CD4-positive, alpha-beta T cell treated with Interleukin-17A for 1 hour (primary cell): ENCODE measurements at regions not wholly inside any gene's neighbourhood (a gene's known extent, or its start where the extent isn't known, plus 50 kb on each side); places are given as distances from the start of the nearest gene placed in this dataset.

Experiments
- DNase-seq: peaks from one replicate; pipeline ENCODE4 v3.0.0-alpha.2; 2020

- DNase-seq: no peak
Measured at GRCh38 chr4:175951794-175952193, 113.8 kb upstream of the WDR17 start.

- DNase-seq: no peak
Measured at GRCh38 chr4:175953116-175953515, 112.5 kb upstream of the WDR17 start.

GRCh38 chr4:175953960-175954521 lies 111.6 kb upstream of the WDR17 start:
- no peak for DNase-seq

- no peak for DNase-seq
Measured at GRCh38 chr4:175954685-175955084, 111.0 kb upstream of the WDR17 start.

GRCh38 chr4:175961604-175962003 lies 104.0 kb upstream of the WDR17 start:
- no peak for DNase-seq

GRCh38 chr4:175970072-175970471 lies 95.6 kb upstream of the WDR17 start:
- no peak for DNase-seq

- no peak for DNase-seq
Measured at GRCh38 chr4:175970724-175971123, 94.9 kb upstream of the WDR17 start.

GRCh38 chr4:175971388-175972179 lies 94.1 kb upstream of the WDR17 start:
- no peak for DNase-seq

- no peak for DNase-seq
Measured at GRCh38 chr4:175973027-175973923, 92.4 kb upstream of the WDR17 start.

- no peak for DNase-seq
Measured at GRCh38 chr4:175983636-175984035, 82.0 kb upstream of the WDR17 start.

- no peak for DNase-seq
Measured at GRCh38 chr4:175986668-175987067, 79.0 kb upstream of the WDR17 start.

- no peak for DNase-seq
Measured at GRCh38 chr4:175988511-175988910, 77.1 kb upstream of the WDR17 start.

GRCh38 chr4:175996206-175996605 lies 69.4 kb upstream of the WDR17 start:
- no peak for DNase-seq

GRCh38 chr4:175997291-175997690 lies 68.3 kb upstream of the WDR17 start:
- no peak for DNase-seq

GRCh38 chr4:175998782-175999181 lies 66.9 kb upstream of the WDR17 start:
- no peak for DNase-seq

- DNase-seq: no peak
Measured at GRCh38 chr4:175999944-176000343, 65.7 kb upstream of the WDR17 start.

GRCh38 chr4:176001151-176002006 lies 64.3 kb upstream of the WDR17 start:
- DNase-seq: no peak

- no peak for DNase-seq
Measured at GRCh38 chr4:176002007-176002613, 63.5 kb upstream of the WDR17 start.

GRCh38 chr4:176005766-176006165 lies 59.9 kb upstream of the WDR17 start:
- no peak for DNase-seq

- DNase-seq: no peak
Measured at GRCh38 chr4:176009254-176009653, 56.4 kb upstream of the WDR17 start.

GRCh38 chr4:176011529-176011928 lies 54.1 kb upstream of the WDR17 start:
- DNase-seq: no peak
